OCI-LY7 (cell line): ENCODE measurements at regions not wholly inside any gene's neighbourhood (a gene's known extent, or its start where the extent isn't known, plus 50 kb on each side); places are given as distances from the start of the nearest gene placed in this dataset.

Experiments
- BruUV-seq: library from RNA; stranded (reverse); fragments of 400-500 nt; replicated peaks from 2 replicates; lab custom pipeline; 2021; lab: Mats Ljungman, UMichigan
- CTCF ChIA-PET: fragments of 300-600 bp; sonication (Branson Sonifier 250); formaldehyde crosslinking; loops from one replicate; lab custom pipeline; 2022; ENCODE audit warnings: antibody characterized with exemption; ENCODE audit not compliant: unreplicated experiment; lab: Charles Lee
- POLR2A ChIA-PET: fragments of 300-600 bp; sonication (Branson Sonifier 250); formaldehyde crosslinking; loops from one replicate; lab custom pipeline; 2022; ENCODE audit warnings: antibody characterized with exemption; lab: Charles Lee
- DNase-seq: peaks from one replicate; pipeline ENCODE4 v3.0.0-alpha.2; 2015; ENCODE audit warnings: low spot score
- H2AFZ ChIP-seq: fragments of 200-600 bp; sonication (generic), shearing (Covaris generic); 2 replicates; pipeline ENCODE4 v1.6.1; 2014; ENCODE audit warnings: mild to moderate bottlenecking, antibody characterized with exemption, low read length, moderate library complexity
- H3K27ac ChIP-seq: fragments of 200-600 bp; sonication (generic); 2 replicates; pipeline ENCODE4 v1.5.1; 2014; ENCODE audit warnings: mixed run types, low read depth, mild to moderate bottlenecking, moderate library complexity, low read length, inconsistent platforms; ENCODE audit not compliant: poor library complexity, severe bottlenecking
- H3K36me3 ChIP-seq: fragments of 200-600 bp; sonication (generic); 2 replicates; pipeline ENCODE4 v1.6.1; 2014; ENCODE audit warnings: mild to moderate bottlenecking, antibody characterized with exemption, low read length, moderate library complexity, mixed read lengths; ENCODE audit not compliant: insufficient read depth
- H3K4me1 ChIP-seq: fragments of 200-600 bp; sonication (generic); 2 replicates; pipeline ENCODE4 v1.5.1; 2014; ENCODE audit warnings: mild to moderate bottlenecking, low read length; ENCODE audit not compliant: insufficient read depth, poor library complexity, severe bottlenecking
- H3K4me2 ChIP-seq: fragments of 200-600 bp; sonication (generic); 2 replicates; pipeline ENCODE4 v1.6.1; 2014; ENCODE audit warnings: mild to moderate bottlenecking, low read length
- H3K4me3 ChIP-seq: fragments of 200-600 bp; sonication (generic); 2 replicates; pipeline ENCODE4 v1.5.1; 2014; ENCODE audit warnings: mild to moderate bottlenecking, low read depth, low read length; ENCODE audit not compliant: poor library complexity, severe bottlenecking
- H3K79me2 ChIP-seq: fragments of 200-600 bp; sonication (generic); 2 replicates; pipeline ENCODE4 v1.6.1; 2016; ENCODE audit warnings: low read depth, mild to moderate bottlenecking, low read length, moderate library complexity, mixed read lengths; ENCODE audit not compliant: insufficient read depth
- H3K9me2 ChIP-seq: fragments of 200-600 bp; sonication (generic); 2 replicates; pipeline ENCODE4 v1.6.1; 2016; ENCODE audit warnings: mild to moderate bottlenecking, low read length, mixed read lengths; ENCODE audit not compliant: insufficient read depth
- H3K9me3 ChIP-seq: fragments of 200-600 bp; sonication (generic); 2 replicates; pipeline ENCODE4 v1.6.1; 2014; ENCODE audit warnings: mild to moderate bottlenecking, mixed run types, low read length, mixed read lengths
- H4K20me1 ChIP-seq: fragments of 200-600 bp; sonication (generic); 2 replicates; pipeline ENCODE4 v1.6.1; 2014; ENCODE audit warnings: mild to moderate bottlenecking, antibody characterized with exemption, low read length, moderate library complexity, mixed read lengths; ENCODE audit not compliant: insufficient read depth
- EZH2phosphoT487 ChIP-seq: fragments of 200-600 bp; sonication (generic); IDR thresholded peaks from 2 replicates; pipeline ENCODE4 v1.6.1; 2018; ENCODE audit warnings: low read depth, borderline replicate concordance, mild to moderate bottlenecking, mixed run types, antibody characterized with exemption, low read length, moderate library complexity, mixed read lengths
- intact Hi-C: fragments of 100-400 bp; cut with micrococcal nuclease; formaldehyde crosslinking; loops from one replicate; pipeline ENCODE4 v1.10.0; 2022; ENCODE audit not compliant: unreplicated experiment
- TF ChIP-seq, protein P1 (sequence below): fragments of 200-600 bp; sonication (generic); conservative IDR thresholded peaks from 2 replicates; pipeline ENCODE4 v1.5.1; 2014; ENCODE audit warnings: mild to moderate bottlenecking, antibody characterized with exemption, low read length, moderate library complexity, mixed read lengths

DNA sequence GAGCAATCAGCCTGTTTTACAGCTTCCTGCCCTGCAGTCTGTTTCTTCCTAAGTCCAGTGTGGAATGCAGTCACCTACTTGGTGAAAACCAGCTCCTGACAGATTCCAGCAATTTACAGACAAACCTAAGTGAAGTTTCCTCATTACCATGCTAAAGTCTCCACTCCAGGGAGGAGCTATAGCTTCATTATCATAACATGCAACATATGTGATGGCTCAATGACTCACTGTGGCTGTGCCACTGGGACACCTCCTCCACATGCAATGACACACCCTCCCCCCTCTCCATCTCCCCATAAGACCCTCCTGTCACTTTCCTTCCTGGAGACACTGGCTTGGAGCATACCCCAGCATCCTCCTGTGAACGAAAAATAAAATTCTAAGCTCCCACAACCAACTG lies 125.2 kb downstream of the MAP3K21 start:
- Histone ChIP-seq H3K4me2 (no peak overlapping the region), H3K36me3 (no peaks in the 10 kb centered on the region), H2AFZ (no peak overlapping the region), H3K27ac (no peak overlapping the region), H4K20me1 (no peaks in the 10 kb centered on the region), H3K4me1 (no peaks in the 10 kb centered on the region), H3K79me2 (no peaks in the 10 kb centered on the region), H3K9me3 (no peaks in the 10 kb centered on the region), H3K4me3 (no peak overlapping the region), H3K9me2 (no peaks in the 10 kb centered on the region)
- intact Hi-C loops: no loop called here
- no TSS peak for BruUV-seq
- DNase-seq: no peak
- POLR2A ChIA-PET: no interaction called here
- CTCF ChIA-PET: no interaction called here
- TF ChIP-seq, protein P1, sequence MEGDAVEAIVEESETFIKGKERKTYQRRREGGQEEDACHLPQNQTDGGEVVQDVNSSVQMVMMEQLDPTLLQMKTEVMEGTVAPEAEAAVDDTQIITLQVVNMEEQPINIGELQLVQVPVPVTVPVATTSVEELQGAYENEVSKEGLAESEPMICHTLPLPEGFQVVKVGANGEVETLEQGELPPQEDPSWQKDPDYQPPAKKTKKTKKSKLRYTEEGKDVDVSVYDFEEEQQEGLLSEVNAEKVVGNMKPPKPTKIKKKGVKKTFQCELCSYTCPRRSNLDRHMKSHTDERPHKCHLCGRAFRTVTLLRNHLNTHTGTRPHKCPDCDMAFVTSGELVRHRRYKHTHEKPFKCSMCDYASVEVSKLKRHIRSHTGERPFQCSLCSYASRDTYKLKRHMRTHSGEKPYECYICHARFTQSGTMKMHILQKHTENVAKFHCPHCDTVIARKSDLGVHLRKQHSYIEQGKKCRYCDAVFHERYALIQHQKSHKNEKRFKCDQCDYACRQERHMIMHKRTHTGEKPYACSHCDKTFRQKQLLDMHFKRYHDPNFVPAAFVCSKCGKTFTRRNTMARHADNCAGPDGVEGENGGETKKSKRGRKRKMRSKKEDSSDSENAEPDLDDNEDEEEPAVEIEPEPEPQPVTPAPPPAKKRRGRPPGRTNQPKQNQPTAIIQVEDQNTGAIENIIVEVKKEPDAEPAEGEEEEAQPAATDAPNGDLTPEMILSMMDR: no peak
- no peak for TF ChIP-seq EZH2phosphoT487

DNA sequence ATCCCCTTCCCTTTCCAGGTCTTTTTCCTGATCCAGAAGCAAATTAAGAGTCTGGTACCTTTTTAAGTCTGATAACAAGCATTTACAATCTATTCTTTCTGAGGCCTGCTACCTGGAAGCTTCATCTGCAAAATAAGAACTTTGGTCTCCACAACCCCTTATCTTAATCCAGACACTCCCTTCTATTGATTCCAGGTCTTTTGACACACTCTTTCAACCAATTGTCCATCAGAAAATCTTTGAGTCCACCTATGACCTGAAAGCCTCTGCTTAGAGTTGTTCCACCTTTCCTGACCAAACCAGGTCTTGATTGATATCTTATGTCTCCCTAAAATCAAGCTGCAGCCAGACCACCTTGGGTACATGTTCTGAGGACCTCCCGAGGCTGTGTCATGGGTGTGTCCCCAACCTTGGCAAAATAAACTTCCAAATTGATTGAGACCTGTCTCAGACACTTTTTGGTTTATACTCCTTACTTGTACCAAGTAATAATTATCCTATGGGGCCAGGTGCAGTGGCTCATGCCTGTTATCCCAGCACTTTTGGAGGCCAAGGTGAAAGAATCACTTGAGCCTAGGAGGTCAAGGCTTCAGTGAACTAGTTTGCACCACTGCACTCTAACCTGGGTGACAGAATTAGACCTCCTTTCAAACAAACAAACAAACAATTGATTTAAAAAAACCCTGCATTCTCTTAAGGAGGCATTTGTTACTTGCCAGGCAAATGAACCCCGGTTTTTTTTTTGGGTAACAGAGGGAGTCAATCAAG lies 126.1 kb downstream of the MAP3K21 start:
- no TSS peak for BruUV-seq
- Histone ChIP-seq H3K4me1 (no peaks in the 10 kb centered on the region), H3K4me3 (no peak overlapping the region), H3K36me3 (no peaks in the 10 kb centered on the region), H3K9me3 (no peaks in the 10 kb centered on the region), H2AFZ (no peak overlapping the region), H3K4me2 (no peak overlapping the region), H3K27ac (no peak overlapping the region), H3K9me2 (no peaks in the 10 kb centered on the region), H4K20me1 (no peaks in the 10 kb centered on the region), H3K79me2 (no peaks in the 10 kb centered on the region)
- intact Hi-C loops: no loop called here
- no peak for TF ChIP-seq EZH2phosphoT487
- TF ChIP-seq, protein P1: no peak
- POLR2A ChIA-PET: no interaction called here
- CTCF ChIA-PET: no interaction called here
- DNase-seq: no peak

DNA sequence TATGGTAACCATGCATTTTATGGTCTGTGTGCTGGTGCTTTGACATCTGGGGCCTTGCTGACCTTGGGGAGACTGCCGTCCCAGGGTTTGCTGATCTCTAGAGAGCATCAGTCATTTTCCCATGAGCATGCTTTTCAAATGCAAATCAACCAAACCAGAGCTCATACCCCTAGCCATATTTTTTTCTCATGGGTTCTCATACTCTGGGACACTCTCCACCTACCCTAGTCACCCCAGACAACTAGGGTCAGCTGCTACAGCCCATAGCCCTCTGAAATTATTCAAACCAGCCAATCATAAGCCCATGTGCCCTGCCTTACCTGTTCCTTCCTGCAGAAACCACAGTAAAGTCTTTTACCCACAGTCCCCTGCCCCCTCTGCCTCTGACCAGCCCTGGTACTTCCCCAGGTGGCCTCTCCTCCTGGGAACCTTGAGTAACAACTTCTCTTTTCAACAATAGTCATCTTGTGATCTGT lies 132.0 kb downstream of the MAP3K21 start:
- ChIA-PET CTCF (no interaction called here), POLR2A (no interaction called here)
- no peak for TF ChIP-seq EZH2phosphoT487
- TF ChIP-seq, protein P1: no peak
- BruUV-seq: no TSS peak
- no peak overlapping the region for H2AFZ ChIP-seq
- no peak overlapping the region for H3K27ac ChIP-seq
- H3K4me1 ChIP-seq: no peaks in the 10 kb centered on the region
- no peak overlapping the region for H3K4me2 ChIP-seq
- intact Hi-C loops: no loop called here
- no peaks in the 10 kb centered on the region for H3K36me3 ChIP-seq
- no peak overlapping the region for H3K4me3 ChIP-seq
- DNase-seq: no peak
- no peaks in the 10 kb centered on the region for H4K20me1 ChIP-seq
- H3K9me3 ChIP-seq: no peaks in the 10 kb centered on the region
- H3K79me2 ChIP-seq: no peaks in the 10 kb centered on the region
- H3K9me2 ChIP-seq: no peaks in the 10 kb centered on the region
